OCI-LY7 (cell line): ENCODE measurements at regions not wholly inside any gene's neighbourhood (a gene's known extent, or its start where the extent isn't known, plus 50 kb on each side); places are given as distances from the start of the nearest gene placed in this dataset.

ENCODE experiments used
- CTCF ChIP-seq: fragments of 200-600 bp; sonication (generic); conservative IDR thresholded peaks from 2 replicates; pipeline ENCODE4 v1.5.1; 2014; ENCODE audit warnings: mild to moderate bottlenecking, antibody characterized with exemption, low read length, moderate library complexity, mixed read lengths
- EZH2phosphoT487 ChIP-seq: fragments of 200-600 bp; sonication (generic); IDR thresholded peaks from 2 replicates; pipeline ENCODE4 v1.6.1; 2018; ENCODE audit warnings: low read depth, borderline replicate concordance, mild to moderate bottlenecking, mixed run types, antibody characterized with exemption, low read length, moderate library complexity, mixed read lengths

- no peak for TF ChIP-seq CTCF
- no peak for TF ChIP-seq EZH2phosphoT487
These were observed 256.9 kb downstream of the ENGASE start for GRCh38 chr17:79331492-79331891.
